Suprapubic skin (tissue), 4 donors: ENCODE measurements at regions not wholly inside any gene's neighbourhood (a gene's known extent, or its start where the extent isn't known, plus 50 kb on each side); places are given as distances from the start of the nearest gene placed in this dataset.

Experiments
- EP300 ChIP-seq: sonication (generic); formaldehyde crosslinking; IDR thresholded peaks from one replicate; pipeline ENCODE4 v1.6.1; 2017; ENCODE audit warnings: antibody characterized with exemption
- POLR2A ChIP-seq, 2 donors: fragments of 450-650 bp; IDR thresholded peaks; one replicate each; pipeline ENCODE4 v1.6.1; 2017; ENCODE audit warnings: antibody characterized with exemption in 2 of 2, mild to moderate bottlenecking in 2 of 2, moderate library complexity in 2 of 2
- POLR2AphosphoS5 ChIP-seq, 3 donors: sonication (generic); formaldehyde crosslinking; IDR thresholded peaks; one replicate each; pipeline ENCODE4 v1.6.1; 2017; ENCODE audit warnings: antibody characterized with exemption in 3 of 3
- TF ChIP-seq, protein P1 (sequence below), 2 donors: fragments of 200-600 bp in 1 of 2; fragments of 450-650 bp in 1 of 2; sonication (generic) in 1 of 2; IDR thresholded peaks; one replicate each; pipeline ENCODE4 v1.5.1; 2016 to 2019; ENCODE audit warnings: antibody characterized with exemption in 2 of 2, mild to moderate bottlenecking in 1 of 2, moderate library complexity in 1 of 2

DNA sequence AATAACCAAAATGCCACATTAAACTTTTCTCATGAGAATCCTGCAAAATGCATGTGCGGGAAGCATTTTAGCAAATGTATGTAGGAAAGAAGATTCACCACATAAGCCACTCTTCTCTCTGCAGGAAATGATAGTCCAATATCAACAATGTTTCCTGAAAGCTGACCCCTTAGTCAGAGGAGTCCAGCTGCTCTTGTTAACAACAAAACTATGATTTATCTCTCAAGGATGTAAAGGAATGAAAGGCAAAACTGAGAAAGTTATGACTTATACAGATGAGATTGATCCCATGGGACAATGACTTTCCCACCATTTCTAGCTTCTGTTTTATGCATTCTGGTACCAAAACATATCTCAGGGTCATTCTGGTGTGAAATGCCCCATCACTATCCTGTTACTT is 125.0 kb upstream of the EDNRA start:
- TF ChIP-seq POLR2A (IDR thresholded peaks at IDR 0.05) (no peak), EP300 (no peak), POLR2AphosphoS5 (IDR thresholded peaks at IDR 0.05) (no peak)
- TF ChIP-seq, protein P1, sequence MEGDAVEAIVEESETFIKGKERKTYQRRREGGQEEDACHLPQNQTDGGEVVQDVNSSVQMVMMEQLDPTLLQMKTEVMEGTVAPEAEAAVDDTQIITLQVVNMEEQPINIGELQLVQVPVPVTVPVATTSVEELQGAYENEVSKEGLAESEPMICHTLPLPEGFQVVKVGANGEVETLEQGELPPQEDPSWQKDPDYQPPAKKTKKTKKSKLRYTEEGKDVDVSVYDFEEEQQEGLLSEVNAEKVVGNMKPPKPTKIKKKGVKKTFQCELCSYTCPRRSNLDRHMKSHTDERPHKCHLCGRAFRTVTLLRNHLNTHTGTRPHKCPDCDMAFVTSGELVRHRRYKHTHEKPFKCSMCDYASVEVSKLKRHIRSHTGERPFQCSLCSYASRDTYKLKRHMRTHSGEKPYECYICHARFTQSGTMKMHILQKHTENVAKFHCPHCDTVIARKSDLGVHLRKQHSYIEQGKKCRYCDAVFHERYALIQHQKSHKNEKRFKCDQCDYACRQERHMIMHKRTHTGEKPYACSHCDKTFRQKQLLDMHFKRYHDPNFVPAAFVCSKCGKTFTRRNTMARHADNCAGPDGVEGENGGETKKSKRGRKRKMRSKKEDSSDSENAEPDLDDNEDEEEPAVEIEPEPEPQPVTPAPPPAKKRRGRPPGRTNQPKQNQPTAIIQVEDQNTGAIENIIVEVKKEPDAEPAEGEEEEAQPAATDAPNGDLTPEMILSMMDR (IDR thresholded peaks at IDR 0.05), result no peak
